Neural cell (in vitro differentiated cells): ENCODE measurements at regions not wholly inside any gene's neighbourhood (a gene's known extent, or its start where the extent isn't known, plus 50 kb on each side); places are given as distances from the start of the nearest gene placed in this dataset.

ENCODE experiments used
- EP300 ChIP-seq: fragments of 450-650 bp; conservative IDR thresholded peaks from 2 replicates; pipeline ENCODE4 v1.6.1; 2014; ENCODE audit warnings: antibody characterized with exemption, mild to moderate bottlenecking, moderate library complexity; ENCODE audit not compliant: poor library complexity, severe bottlenecking
- EZH2 ChIP-seq: fragments of 200-600, 300-800 bp; shearing (Covaris generic), sonication (generic); IDR thresholded peaks from 2 replicates; pipeline ENCODE4 v1.6.1; 2014; ENCODE audit warnings: antibody characterized with exemption, low read length, borderline replicate concordance, mild to moderate bottlenecking; ENCODE audit not compliant: insufficient read depth, poor library complexity, severe bottlenecking
- POLR2AphosphoS5 ChIP-seq: IDR thresholded peaks from 2 replicates; pipeline ENCODE4 v1.6.1; 2012
- RAD21 ChIP-seq: fragments of 450-650 bp; conservative IDR thresholded peaks from 2 replicates; pipeline ENCODE4 v1.6.1; 2014; ENCODE audit warnings: antibody characterized with exemption, mild to moderate bottlenecking, moderate library complexity
- TAF1 ChIP-seq: IDR thresholded peaks from 2 replicates; pipeline ENCODE4 v1.6.1; 2012; ENCODE audit warnings: low read depth
- TF ChIP-seq, protein P1 (sequence below): fragments of 450-650 bp; IDR thresholded peaks from 2 replicates; pipeline ENCODE4 v1.5.1; 2014; ENCODE audit warnings: antibody characterized with exemption, mild to moderate bottlenecking, moderate library complexity; ENCODE audit not compliant: poor library complexity, severe bottlenecking
- TF ChIP-seq, protein P2 (sequence below): IDR thresholded peaks from 2 replicates; pipeline ENCODE4 v1.6.1; 2012; ENCODE audit warnings: borderline replicate concordance

DNA sequence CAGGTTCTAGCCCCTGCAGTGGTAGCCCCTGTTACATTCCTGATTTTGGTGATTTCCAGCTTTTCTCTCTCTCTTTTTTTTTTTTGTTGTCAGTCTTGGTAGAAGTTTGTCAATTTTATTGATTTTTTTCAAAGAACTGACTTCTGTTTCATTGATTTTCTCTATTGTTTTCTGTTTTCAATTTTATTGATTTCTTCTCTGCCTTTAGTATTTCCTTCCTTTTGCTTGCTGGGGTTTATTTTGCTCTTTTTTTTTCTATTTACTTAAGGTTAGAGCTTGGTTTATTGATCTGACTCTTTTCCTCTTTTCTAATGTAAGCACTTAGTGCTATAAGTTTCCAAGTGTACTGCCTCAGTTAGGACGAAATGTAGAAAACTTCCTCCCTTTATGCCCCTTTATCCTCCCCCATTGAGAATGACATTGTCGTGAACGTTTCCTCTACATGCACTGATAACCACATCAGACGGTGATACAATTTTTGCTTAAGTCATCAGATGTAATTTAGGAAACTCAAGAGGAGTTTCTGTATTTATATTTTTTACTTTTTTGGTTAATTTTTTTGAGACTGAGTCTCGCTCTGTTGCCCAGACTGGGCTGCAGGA is 81.1 kb upstream of the HS6ST1 start:
- TF ChIP-seq EZH2 (no peak), TAF1 (no peak), POLR2AphosphoS5 (no peak), EP300 (no peak), RAD21 (no peak)
- TF ChIP-seq, protein P1, sequence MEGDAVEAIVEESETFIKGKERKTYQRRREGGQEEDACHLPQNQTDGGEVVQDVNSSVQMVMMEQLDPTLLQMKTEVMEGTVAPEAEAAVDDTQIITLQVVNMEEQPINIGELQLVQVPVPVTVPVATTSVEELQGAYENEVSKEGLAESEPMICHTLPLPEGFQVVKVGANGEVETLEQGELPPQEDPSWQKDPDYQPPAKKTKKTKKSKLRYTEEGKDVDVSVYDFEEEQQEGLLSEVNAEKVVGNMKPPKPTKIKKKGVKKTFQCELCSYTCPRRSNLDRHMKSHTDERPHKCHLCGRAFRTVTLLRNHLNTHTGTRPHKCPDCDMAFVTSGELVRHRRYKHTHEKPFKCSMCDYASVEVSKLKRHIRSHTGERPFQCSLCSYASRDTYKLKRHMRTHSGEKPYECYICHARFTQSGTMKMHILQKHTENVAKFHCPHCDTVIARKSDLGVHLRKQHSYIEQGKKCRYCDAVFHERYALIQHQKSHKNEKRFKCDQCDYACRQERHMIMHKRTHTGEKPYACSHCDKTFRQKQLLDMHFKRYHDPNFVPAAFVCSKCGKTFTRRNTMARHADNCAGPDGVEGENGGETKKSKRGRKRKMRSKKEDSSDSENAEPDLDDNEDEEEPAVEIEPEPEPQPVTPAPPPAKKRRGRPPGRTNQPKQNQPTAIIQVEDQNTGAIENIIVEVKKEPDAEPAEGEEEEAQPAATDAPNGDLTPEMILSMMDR, result no peak
- TF ChIP-seq, protein P2, sequence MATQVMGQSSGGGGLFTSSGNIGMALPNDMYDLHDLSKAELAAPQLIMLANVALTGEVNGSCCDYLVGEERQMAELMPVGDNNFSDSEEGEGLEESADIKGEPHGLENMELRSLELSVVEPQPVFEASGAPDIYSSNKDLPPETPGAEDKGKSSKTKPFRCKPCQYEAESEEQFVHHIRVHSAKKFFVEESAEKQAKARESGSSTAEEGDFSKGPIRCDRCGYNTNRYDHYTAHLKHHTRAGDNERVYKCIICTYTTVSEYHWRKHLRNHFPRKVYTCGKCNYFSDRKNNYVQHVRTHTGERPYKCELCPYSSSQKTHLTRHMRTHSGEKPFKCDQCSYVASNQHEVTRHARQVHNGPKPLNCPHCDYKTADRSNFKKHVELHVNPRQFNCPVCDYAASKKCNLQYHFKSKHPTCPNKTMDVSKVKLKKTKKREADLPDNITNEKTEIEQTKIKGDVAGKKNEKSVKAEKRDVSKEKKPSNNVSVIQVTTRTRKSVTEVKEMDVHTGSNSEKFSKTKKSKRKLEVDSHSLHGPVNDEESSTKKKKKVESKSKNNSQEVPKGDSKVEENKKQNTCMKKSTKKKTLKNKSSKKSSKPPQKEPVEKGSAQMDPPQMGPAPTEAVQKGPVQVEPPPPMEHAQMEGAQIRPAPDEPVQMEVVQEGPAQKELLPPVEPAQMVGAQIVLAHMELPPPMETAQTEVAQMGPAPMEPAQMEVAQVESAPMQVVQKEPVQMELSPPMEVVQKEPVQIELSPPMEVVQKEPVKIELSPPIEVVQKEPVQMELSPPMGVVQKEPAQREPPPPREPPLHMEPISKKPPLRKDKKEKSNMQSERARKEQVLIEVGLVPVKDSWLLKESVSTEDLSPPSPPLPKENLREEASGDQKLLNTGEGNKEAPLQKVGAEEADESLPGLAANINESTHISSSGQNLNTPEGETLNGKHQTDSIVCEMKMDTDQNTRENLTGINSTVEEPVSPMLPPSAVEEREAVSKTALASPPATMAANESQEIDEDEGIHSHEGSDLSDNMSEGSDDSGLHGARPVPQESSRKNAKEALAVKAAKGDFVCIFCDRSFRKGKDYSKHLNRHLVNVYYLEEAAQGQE, result no peak
